Liver (tissue), 7 donors: ENCODE measurements at regions not wholly inside any gene's neighbourhood (a gene's known extent, or its start where the extent isn't known, plus 50 kb on each side); places are given as distances from the start of the nearest gene placed in this dataset.

Experiments used
- DNase-seq: peaks from one replicate; pipeline ENCODE4 v3.0.0-alpha.2; 2017; ENCODE audit warnings: low spot score
- H3K27ac ChIP-seq, 2 donors: one replicate each; pipeline ENCODE4 v1.7.0; 2013; ENCODE audit warnings: inconsistent platforms in 2 of 2, low read length in 2 of 2, control low read depth in 1 of 2, low read depth in 1 of 2, mild to moderate bottlenecking in 1 of 2
- H3K27me3 ChIP-seq, 4 donors: one replicate each; pipeline versions ENCODE4 v1.6.1 to v1.7.0; 2013; ENCODE audit warnings: low read length in 3 of 4, inconsistent platforms in 1 of 4, mild to moderate bottlenecking in 1 of 4, moderate library complexity in 1 of 4; ENCODE audit not compliant: control insufficient read depth in 4 of 4, insufficient read depth in 4 of 4
- H3K36me3 ChIP-seq, 4 donors: one replicate each; pipeline versions ENCODE4 v1.6.1 to v1.7.0; 2013; ENCODE audit warnings: low read length in 3 of 4, mild to moderate bottlenecking in 3 of 4, low read depth in 1 of 4, moderate library complexity in 1 of 4; ENCODE audit not compliant: control insufficient read depth in 4 of 4, insufficient read depth in 3 of 4
- H3K4me1 ChIP-seq, 4 donors: one replicate each; pipeline versions ENCODE4 v1.6.1 to v1.7.0; 2013; ENCODE audit warnings: low read length in 3 of 4, mild to moderate bottlenecking in 3 of 4, moderate library complexity in 1 of 4; ENCODE audit not compliant: control insufficient read depth in 4 of 4, insufficient read depth in 4 of 4
- H3K4me3 ChIP-seq, 3 donors: one replicate each; pipeline versions ENCODE4 v1.6.1 to v1.7.0; 2013; ENCODE audit warnings: low read length in 3 of 3, control low read depth in 1 of 3, low read depth in 1 of 3, mild to moderate bottlenecking in 1 of 3
- H3K9ac ChIP-seq, 2 donors: one replicate each; pipeline ENCODE4 v1.7.0; 2013; ENCODE audit warnings: low read length in 2 of 2, mild to moderate bottlenecking in 2 of 2, moderate library complexity in 2 of 2, control low read depth in 1 of 2, low read depth in 1 of 2
- H3K9me3 ChIP-seq, 4 donors: one replicate each; pipeline versions ENCODE4 v1.6.1 to v1.7.0; 2013; ENCODE audit warnings: low read length in 3 of 4; ENCODE audit not compliant: control insufficient read depth in 4 of 4
- EGR1 ChIP-seq, 2 donors: IDR thresholded peaks; 2 replicates each; pipeline ENCODE4 v1.6.1; 2016 to 2018; ENCODE audit warnings: antibody characterized with exemption in 2 of 2, low read depth in 2 of 2
- FOXA1 ChIP-seq: IDR thresholded peaks from 2 replicates; pipeline ENCODE4 v1.6.1; 2016; ENCODE audit warnings: antibody characterized with exemption
- FOXA2 ChIP-seq: IDR thresholded peaks from 2 replicates; pipeline ENCODE4 v1.6.1; 2016; ENCODE audit warnings: antibody characterized with exemption
- GABPA ChIP-seq, 2 donors: IDR thresholded peaks in 1 of 2; conservative IDR thresholded peaks in 1 of 2; 2 replicates each; pipeline ENCODE4 v1.6.1; 2016; ENCODE audit warnings: antibody characterized with exemption in 2 of 2, mild to moderate bottlenecking in 1 of 2, moderate library complexity in 1 of 2
- HNF4G ChIP-seq: IDR thresholded peaks from 2 replicates; pipeline ENCODE4 v1.6.1; 2016; ENCODE audit warnings: antibody characterized with exemption
- JUND ChIP-seq, 2 donors: IDR thresholded peaks; 2 replicates each; pipeline ENCODE4 v1.6.1; 2016; ENCODE audit warnings: antibody characterized with exemption in 2 of 2
- NR2F2 ChIP-seq: IDR thresholded peaks from 2 replicates; pipeline ENCODE4 v1.6.1; 2016; ENCODE audit warnings: antibody characterized with exemption
- RAD21 ChIP-seq, 2 donors: IDR thresholded peaks; 2 replicates each; pipeline ENCODE4 v1.6.1; 2016; ENCODE audit warnings: antibody characterized with exemption in 2 of 2, mild to moderate bottlenecking in 2 of 2
- REST ChIP-seq: IDR thresholded peaks from 2 replicates; pipeline ENCODE4 v1.6.1; 2016; ENCODE audit warnings: antibody characterized with exemption, mild to moderate bottlenecking
- RXRA ChIP-seq, 2 donors: IDR thresholded peaks; 2 replicates each; pipeline ENCODE4 v1.6.1; 2017 to 2018; ENCODE audit warnings: antibody characterized with exemption in 2 of 2, mild to moderate bottlenecking in 1 of 2
- SP1 ChIP-seq: IDR thresholded peaks from 2 replicates; pipeline ENCODE4 v1.6.1; 2018; ENCODE audit warnings: antibody characterized with exemption, mild to moderate bottlenecking
- TAF1 ChIP-seq: conservative IDR thresholded peaks from 2 replicates; pipeline ENCODE4 v1.6.1; 2016; ENCODE audit warnings: antibody characterized with exemption, mild to moderate bottlenecking
- YY1 ChIP-seq: IDR thresholded peaks from 2 replicates; pipeline ENCODE4 v1.6.1; 2016; ENCODE audit warnings: antibody characterized with exemption, mild to moderate bottlenecking
- WGBS: extraction: QIAGEN DNeasy Blood & Tissue Kit; methylation state at CpG from one replicate; pipeline ENCODE4 v1.1.7; 2013; 5-methylcytosine and 5-hydroxymethylcytosine counted together
- TF ChIP-seq, protein P1 (sequence below): IDR thresholded peaks from 2 replicates; pipeline ENCODE4 v1.6.1; 2016; ENCODE audit warnings: antibody characterized with exemption
- TF ChIP-seq, protein P2 (sequence below): IDR thresholded peaks from 2 replicates; pipeline ENCODE4 v1.6.1; 2016; ENCODE audit warnings: antibody characterized with exemption
- TF ChIP-seq, protein P3 (sequence below): IDR thresholded peaks from 2 replicates; pipeline ENCODE4 v1.6.1; 2016; ENCODE audit warnings: antibody characterized with exemption
- donor health status: healthy.
- donor health status: healthy.
- donor health status: healthy.
- donor health status: healthy.

GRCh38 chr7:35576031-35576573 is 118.8 kb downstream of the HERPUD2 start (continued):
- TF ChIP-seq REST (no peak), RAD21 (IDR thresholded peaks at IDR 0.05) (no peak), NR2F2 (no peak), FOXA2 (no peak)

GRCh38 chr7:35571611-35572240 is 123.2 kb downstream of the HERPUD2 start:
- 85% methylated on average over 3 of the region's 3 CpGs for WGBS
- peaks cover 0 to 8% (median 7%) of the 10 kb centered on the region in 4 donors for H3K4me1 ChIP-seq
- H3K27me3 ChIP-seq = no peaks in the 10 kb centered on the region
- H3K9ac ChIP-seq = no peak overlapping the region
- H3K27ac ChIP-seq = no peak overlapping the region
- H3K36me3 ChIP-seq = no peaks in the 10 kb centered on the region
- H3K9me3 ChIP-seq = no peaks in the 10 kb centered on the region
- H3K4me3 ChIP-seq = no peak overlapping the region
- no peak for TF ChIP-seq RAD21 (IDR thresholded peaks at IDR 0.05)
- no peak for TF ChIP-seq TAF1
- TF ChIP-seq FOXA1 = no peak
- TF ChIP-seq, protein P1, sequence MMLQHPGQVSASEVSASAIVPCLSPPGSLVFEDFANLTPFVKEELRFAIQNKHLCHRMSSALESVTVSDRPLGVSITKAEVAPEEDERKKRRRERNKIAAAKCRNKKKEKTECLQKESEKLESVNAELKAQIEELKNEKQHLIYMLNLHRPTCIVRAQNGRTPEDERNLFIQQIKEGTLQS = no peak
- TF ChIP-seq, protein P2, sequence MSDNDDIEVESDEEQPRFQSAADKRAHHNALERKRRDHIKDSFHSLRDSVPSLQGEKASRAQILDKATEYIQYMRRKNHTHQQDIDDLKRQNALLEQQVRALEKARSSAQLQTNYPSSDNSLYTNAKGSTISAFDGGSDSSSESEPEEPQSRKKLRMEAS = no peak
- no peak for DNase-seq

- WGBS = 82% methylated on average over 5 of the region's 5 CpGs
Measured at GRCh38 chr7:35570937-35571336, 124.0 kb downstream of the HERPUD2 start.

More at GRCh38 chr7:35570937-35571336, 124.0 kb downstream of the HERPUD2 start:
- TF ChIP-seq REST (no peak), YY1 (no peak), HNF4G (no peak), NR2F2 (no peak), JUND (IDR thresholded peaks at IDR 0.05) (no peak), FOXA1 (no peak), GABPA (IDR thresholded peaks at IDR 0.05 in 1 of 2, conservative IDR thresholded peaks at IDR 0.05 in 1 of 2) (no peak), FOXA2 (no peak), RXRA (IDR thresholded peaks at IDR 0.05) (no peak), SP1 (no peak), TAF1 (no peak), EGR1 (IDR thresholded peaks at IDR 0.05; ENCODE audit: low read depth in 2 of 2) (no peak)
- TF ChIP-seq, protein P1 = no peak
- TF ChIP-seq, protein P2 = no peak
- TF ChIP-seq, protein P3, sequence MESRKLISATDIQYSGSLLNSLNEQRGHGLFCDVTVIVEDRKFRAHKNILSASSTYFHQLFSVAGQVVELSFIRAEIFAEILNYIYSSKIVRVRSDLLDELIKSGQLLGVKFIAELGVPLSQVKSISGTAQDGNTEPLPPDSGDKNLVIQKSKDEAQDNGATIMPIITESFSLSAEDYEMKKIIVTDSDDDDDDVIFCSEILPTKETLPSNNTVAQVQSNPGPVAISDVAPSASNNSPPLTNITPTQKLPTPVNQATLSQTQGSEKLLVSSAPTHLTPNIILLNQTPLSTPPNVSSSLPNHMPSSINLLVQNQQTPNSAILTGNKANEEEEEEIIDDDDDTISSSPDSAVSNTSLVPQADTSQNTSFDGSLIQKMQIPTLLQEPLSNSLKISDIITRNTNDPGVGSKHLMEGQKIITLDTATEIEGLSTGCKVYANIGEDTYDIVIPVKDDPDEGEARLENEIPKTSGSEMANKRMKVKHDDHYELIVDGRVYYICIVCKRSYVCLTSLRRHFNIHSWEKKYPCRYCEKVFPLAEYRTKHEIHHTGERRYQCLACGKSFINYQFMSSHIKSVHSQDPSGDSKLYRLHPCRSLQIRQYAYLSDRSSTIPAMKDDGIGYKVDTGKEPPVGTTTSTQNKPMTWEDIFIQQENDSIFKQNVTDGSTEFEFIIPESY = no peak
- Histone ChIP-seq H3K4me1 (peaks cover 0 to 6% (median 3%) of the 10 kb centered on the region in 4 donors), H3K4me3 (no peak overlapping the region), H3K27me3 (no peaks in the 10 kb centered on the region), H3K9me3 (no peaks in the 10 kb centered on the region), H3K27ac (no peak overlapping the region), H3K9ac (no peak overlapping the region), H3K36me3 (no peaks in the 10 kb centered on the region)
- no peak for DNase-seq
